ENCODE measurements at regions not wholly inside any gene's neighbourhood (a gene's known extent, or its start where the extent isn't known, plus 50 kb on each side); places are given as distances from the start of the nearest gene placed in this dataset.

- TF ChIP-seq CTCF (IDR thresholded peaks at IDR 0.05) (no peak), POLR2A (IDR thresholded peaks at IDR 0.05) (no peak)
These were observed 128.5 kb upstream of the GSE1 start for GRCh38 chr16:85484347-85485300.
